GM23338 (cell line): ENCODE measurements at regions not wholly inside any gene's neighbourhood (a gene's known extent, or its start where the extent isn't known, plus 50 kb on each side); places are given as distances from the start of the nearest gene placed in this dataset.

ENCODE experiments used
- ATAC-seq: fragments of 200-7000 bp; cut with Tn5 transposase; 3 replicates; pipeline ENCODE4 v1.9.1; 2020
- DNase-seq: peaks from one replicate; pipeline ENCODE4 v3.0.0-alpha.2; 2015; ENCODE audit warnings: low spot score
- H2AFZ ChIP-seq: fragments of 200-600 bp; sonication (generic); 2 replicates; pipeline ENCODE4 v1.8.0; 2016; ENCODE audit warnings: antibody characterized with exemption, mild to moderate bottlenecking, moderate library complexity
- H3F3A ChIP-seq: fragments of 200-600 bp; sonication (generic); replicated peaks from 2 replicates; pipeline ENCODE4 v1.8.0; 2017; ENCODE audit warnings: antibody characterized with exemption, mixed run types, low read depth
- H3K27ac ChIP-seq: fragments of 200-600 bp; sonication (generic); 2 replicates; pipeline ENCODE4 v1.6.1; 2016; ENCODE audit warnings: low read depth
- H3K27me3 ChIP-seq: fragments of 200-600 bp; sonication (generic); 2 replicates; pipeline ENCODE4 v1.8.0; 2016; ENCODE audit warnings: mild to moderate bottlenecking, mixed run types, moderate library complexity; ENCODE audit not compliant: insufficient read depth
- H3K36me3 ChIP-seq: fragments of 200-600 bp; sonication (generic); 2 replicates; pipeline ENCODE4 v1.8.0; 2016; ENCODE audit warnings: mild to moderate bottlenecking; ENCODE audit not compliant: insufficient read depth
- H3K4me1 ChIP-seq: fragments of 200-600 bp; sonication (generic); 2 replicates; pipeline ENCODE4 v1.8.0; 2016; ENCODE audit warnings: mild to moderate bottlenecking, moderate library complexity; ENCODE audit not compliant: insufficient read depth
- H3K4me2 ChIP-seq: fragments of 200-600 bp; sonication (generic); 2 replicates; pipeline ENCODE4 v1.7.1; 2017; ENCODE audit warnings: mixed run types
- H3K4me3 ChIP-seq: fragments of 200-600 bp; sonication (generic); 2 replicates; pipeline ENCODE4 v1.6.1; 2016; ENCODE audit warnings: mixed run types
- H3K79me2 ChIP-seq: fragments of 200-600 bp; sonication (generic); replicated peaks from 2 replicates; pipeline ENCODE4 v1.8.0; 2017; ENCODE audit warnings: mild to moderate bottlenecking; ENCODE audit not compliant: insufficient read depth
- H3K9me2 ChIP-seq: fragments of 200-600 bp; sonication (generic); 2 replicates; pipeline ENCODE4 v1.8.0; 2017; ENCODE audit not compliant: insufficient read depth
- H4K20me1 ChIP-seq: fragments of 200-600 bp; sonication (generic); replicated peaks from 2 replicates; pipeline ENCODE4 v1.8.0; 2017; ENCODE audit warnings: mild to moderate bottlenecking; ENCODE audit not compliant: insufficient read depth
- H3K27ac Mint-ChIP-seq: 2 replicates; pipeline ENCODE4 v1.8.0; 2020; ENCODE audit warnings: inconsistent platforms, mild to moderate bottlenecking, moderate library complexity, mixed read lengths
- H3K27me3 Mint-ChIP-seq: 3 replicates; pipeline ENCODE4 v1.8.0; 2022; ENCODE audit warnings: low read depth, mild to moderate bottlenecking, moderate library complexity, mixed read lengths, inconsistent platforms; ENCODE audit not compliant: insufficient read depth, poor library complexity
- H3K36me3 Mint-ChIP-seq: 3 replicates; pipeline ENCODE4 v1.8.0; 2021; ENCODE audit warnings: low read depth, mild to moderate bottlenecking, inconsistent platforms, moderate library complexity, mixed read lengths
- H3K4me1 Mint-ChIP-seq: 3 replicates; pipeline ENCODE4 v1.8.0; 2020; ENCODE audit warnings: mild to moderate bottlenecking, inconsistent platforms, mixed read lengths
- H3K4me3 Mint-ChIP-seq: 3 replicates; pipeline ENCODE4 v1.8.0; 2021; ENCODE audit warnings: moderate library complexity, mild to moderate bottlenecking, inconsistent platforms, mixed read lengths
- H3K9me3 Mint-ChIP-seq: 3 replicates; pipeline ENCODE4 v1.8.0; 2020; ENCODE audit warnings: moderate library complexity, mild to moderate bottlenecking, inconsistent platforms, mixed read lengths
- CREB1 ChIP-seq: fragments of 250-450 bp; sonication (Bioruptor Pico); IDR thresholded peaks from 2 replicates; pipeline ENCODE4 v1.5.0; 2020; ENCODE audit warnings: low read depth, mild to moderate bottlenecking, moderate library complexity
- EZH2 ChIP-seq: fragments of 200-600 bp; sonication (generic); IDR thresholded peaks from one replicate; pipeline ENCODE4 v1.8.0; 2017; ENCODE audit warnings: antibody characterized with exemption, mild to moderate bottlenecking, low read depth; ENCODE audit not compliant: unreplicated experiment
- EZH2phosphoT487 ChIP-seq: fragments of 200-600 bp; sonication (generic); IDR thresholded peaks from one replicate; pipeline ENCODE4 v1.8.1; 2018; ENCODE audit warnings: antibody characterized with exemption; ENCODE audit not compliant: unreplicated experiment
- JUNB ChIP-seq: IDR thresholded peaks from one replicate; pipeline ENCODE4 v1.6.1; 2016; ENCODE audit warnings: antibody characterized with exemption; ENCODE audit not compliant: unreplicated experiment
- NANOG ChIP-seq: IDR thresholded peaks from 2 replicates; pipeline ENCODE4 v1.6.1; 2016; ENCODE audit warnings: antibody characterized with exemption, borderline replicate concordance
- POLR2AphosphoS5 ChIP-seq: IDR thresholded peaks from 2 replicates; pipeline ENCODE4 v1.6.1; 2016; ENCODE audit warnings: antibody characterized with exemption, low read depth
- STAT1 ChIP-seq: IDR thresholded peaks from one replicate; pipeline ENCODE4 v1.6.1; 2016; ENCODE audit warnings: antibody characterized with exemption; ENCODE audit not compliant: unreplicated experiment
- ZNF114 ChIP-seq: fragments of 250-450 bp; sonication (Bioruptor Pico); IDR thresholded peaks from 2 replicates; pipeline ENCODE4 v1.5.0; 2020; ENCODE audit warnings: mild to moderate bottlenecking, moderate library complexity
- ZNF331 ChIP-seq: fragments of 250-450 bp; sonication (Bioruptor Pico); IDR thresholded peaks from 2 replicates; pipeline ENCODE4 v1.5.0; 2020; ENCODE audit warnings: low read depth, mild to moderate bottlenecking, moderate library complexity
- TF ChIP-seq, protein P1 (sequence below): IDR thresholded peaks from 2 replicates; pipeline ENCODE4 v1.6.1; 2016; ENCODE audit warnings: antibody characterized with exemption
- TF ChIP-seq, protein P2 (sequence below), 2 experiments: fragments of 200-600 bp in 1 of 2; sonication (generic) in 1 of 2; conservative IDR thresholded peaks; 2 replicates each; pipeline versions ENCODE4 v1.5.1 to v1.6.1; 2016 to 2017; ENCODE audit warnings: antibody characterized with exemption in 2 of 2, low read depth in 2 of 2, mild to moderate bottlenecking in 2 of 2, moderate library complexity in 1 of 2
- TF ChIP-seq, protein P3 (sequence below): IDR thresholded peaks from one replicate; pipeline ENCODE4 v1.6.1; 2018; ENCODE audit warnings: antibody characterized with exemption; ENCODE audit not compliant: unreplicated experiment
- TF ChIP-seq, protein P4 (sequence below): fragments of 250-450 bp; sonication (Bioruptor Pico); IDR thresholded peaks from 2 replicates; pipeline ENCODE4 v1.5.0; 2020; ENCODE audit warnings: mild to moderate bottlenecking, moderate library complexity

DNA sequence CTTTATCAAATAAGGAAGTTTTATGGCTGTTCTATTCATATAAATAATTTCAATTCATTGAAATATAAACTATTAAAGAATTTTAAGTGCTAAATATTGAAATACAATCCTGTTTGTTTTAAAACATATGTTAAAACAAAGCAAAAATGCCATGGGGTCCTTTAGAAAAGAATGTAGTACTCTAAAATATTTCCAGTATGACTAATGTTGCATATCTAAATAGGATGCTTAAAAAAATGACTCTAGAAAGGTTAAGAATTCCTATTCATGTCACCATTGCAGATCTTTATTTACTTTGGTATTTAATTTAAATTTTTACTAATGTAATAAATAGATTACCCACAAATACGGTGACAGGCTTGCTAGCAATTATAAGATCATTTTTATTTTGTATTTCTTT lies 132.3 kb downstream of the ZNF608 start:
- ATAC-seq (no peak), DNase-seq (no peak)
- H3K36me3 ChIP-seq = no peaks in the 10 kb centered on the region
- H3K27ac Mint-ChIP-seq = no peak overlapping the region
- H3F3A ChIP-seq = no peaks in the 10 kb centered on the region
- no peaks in the 10 kb centered on the region for H3K9me3 Mint-ChIP-seq
- 0 out of 3 replicates have a peak, but pooled peaks cover 2% of the 10 kb centered on the region for H3K36me3 Mint-ChIP-seq
- H3K4me3 Mint-ChIP-seq = no peak overlapping the region
- H4K20me1 ChIP-seq = no peaks in the 10 kb centered on the region
- H3K9me2 ChIP-seq = peaks cover 8% of the 10 kb centered on the region; the same call in 1 of the 2 replicates
- H3K79me2 ChIP-seq = no peaks in the 10 kb centered on the region
- no peak overlapping the region for H2AFZ ChIP-seq
- TF ChIP-seq ZNF331 (CRISPR knock-in tag) (no peak), EZH2 (no peak), STAT1 (no peak), EZH2phosphoT487 (no peak), NANOG (no peak), JUNB (no peak), CREB1 (CRISPR knock-in tag) (no peak), ZNF114 (CRISPR knock-in tag) (no peak), POLR2AphosphoS5 (no peak)
- TF ChIP-seq, protein P1, sequence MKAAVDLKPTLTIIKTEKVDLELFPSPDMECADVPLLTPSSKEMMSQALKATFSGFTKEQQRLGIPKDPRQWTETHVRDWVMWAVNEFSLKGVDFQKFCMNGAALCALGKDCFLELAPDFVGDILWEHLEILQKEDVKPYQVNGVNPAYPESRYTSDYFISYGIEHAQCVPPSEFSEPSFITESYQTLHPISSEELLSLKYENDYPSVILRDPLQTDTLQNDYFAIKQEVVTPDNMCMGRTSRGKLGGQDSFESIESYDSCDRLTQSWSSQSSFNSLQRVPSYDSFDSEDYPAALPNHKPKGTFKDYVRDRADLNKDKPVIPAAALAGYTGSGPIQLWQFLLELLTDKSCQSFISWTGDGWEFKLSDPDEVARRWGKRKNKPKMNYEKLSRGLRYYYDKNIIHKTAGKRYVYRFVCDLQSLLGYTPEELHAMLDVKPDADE = no peak
- TF ChIP-seq, protein P2, sequence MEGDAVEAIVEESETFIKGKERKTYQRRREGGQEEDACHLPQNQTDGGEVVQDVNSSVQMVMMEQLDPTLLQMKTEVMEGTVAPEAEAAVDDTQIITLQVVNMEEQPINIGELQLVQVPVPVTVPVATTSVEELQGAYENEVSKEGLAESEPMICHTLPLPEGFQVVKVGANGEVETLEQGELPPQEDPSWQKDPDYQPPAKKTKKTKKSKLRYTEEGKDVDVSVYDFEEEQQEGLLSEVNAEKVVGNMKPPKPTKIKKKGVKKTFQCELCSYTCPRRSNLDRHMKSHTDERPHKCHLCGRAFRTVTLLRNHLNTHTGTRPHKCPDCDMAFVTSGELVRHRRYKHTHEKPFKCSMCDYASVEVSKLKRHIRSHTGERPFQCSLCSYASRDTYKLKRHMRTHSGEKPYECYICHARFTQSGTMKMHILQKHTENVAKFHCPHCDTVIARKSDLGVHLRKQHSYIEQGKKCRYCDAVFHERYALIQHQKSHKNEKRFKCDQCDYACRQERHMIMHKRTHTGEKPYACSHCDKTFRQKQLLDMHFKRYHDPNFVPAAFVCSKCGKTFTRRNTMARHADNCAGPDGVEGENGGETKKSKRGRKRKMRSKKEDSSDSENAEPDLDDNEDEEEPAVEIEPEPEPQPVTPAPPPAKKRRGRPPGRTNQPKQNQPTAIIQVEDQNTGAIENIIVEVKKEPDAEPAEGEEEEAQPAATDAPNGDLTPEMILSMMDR (conservative IDR thresholded peaks at IDR 0.05; ENCODE audit: low read depth in 2 of 2) = no peak
- TF ChIP-seq, protein P3, sequence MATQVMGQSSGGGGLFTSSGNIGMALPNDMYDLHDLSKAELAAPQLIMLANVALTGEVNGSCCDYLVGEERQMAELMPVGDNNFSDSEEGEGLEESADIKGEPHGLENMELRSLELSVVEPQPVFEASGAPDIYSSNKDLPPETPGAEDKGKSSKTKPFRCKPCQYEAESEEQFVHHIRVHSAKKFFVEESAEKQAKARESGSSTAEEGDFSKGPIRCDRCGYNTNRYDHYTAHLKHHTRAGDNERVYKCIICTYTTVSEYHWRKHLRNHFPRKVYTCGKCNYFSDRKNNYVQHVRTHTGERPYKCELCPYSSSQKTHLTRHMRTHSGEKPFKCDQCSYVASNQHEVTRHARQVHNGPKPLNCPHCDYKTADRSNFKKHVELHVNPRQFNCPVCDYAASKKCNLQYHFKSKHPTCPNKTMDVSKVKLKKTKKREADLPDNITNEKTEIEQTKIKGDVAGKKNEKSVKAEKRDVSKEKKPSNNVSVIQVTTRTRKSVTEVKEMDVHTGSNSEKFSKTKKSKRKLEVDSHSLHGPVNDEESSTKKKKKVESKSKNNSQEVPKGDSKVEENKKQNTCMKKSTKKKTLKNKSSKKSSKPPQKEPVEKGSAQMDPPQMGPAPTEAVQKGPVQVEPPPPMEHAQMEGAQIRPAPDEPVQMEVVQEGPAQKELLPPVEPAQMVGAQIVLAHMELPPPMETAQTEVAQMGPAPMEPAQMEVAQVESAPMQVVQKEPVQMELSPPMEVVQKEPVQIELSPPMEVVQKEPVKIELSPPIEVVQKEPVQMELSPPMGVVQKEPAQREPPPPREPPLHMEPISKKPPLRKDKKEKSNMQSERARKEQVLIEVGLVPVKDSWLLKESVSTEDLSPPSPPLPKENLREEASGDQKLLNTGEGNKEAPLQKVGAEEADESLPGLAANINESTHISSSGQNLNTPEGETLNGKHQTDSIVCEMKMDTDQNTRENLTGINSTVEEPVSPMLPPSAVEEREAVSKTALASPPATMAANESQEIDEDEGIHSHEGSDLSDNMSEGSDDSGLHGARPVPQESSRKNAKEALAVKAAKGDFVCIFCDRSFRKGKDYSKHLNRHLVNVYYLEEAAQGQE = no peak
- TF ChIP-seq, protein P4, sequence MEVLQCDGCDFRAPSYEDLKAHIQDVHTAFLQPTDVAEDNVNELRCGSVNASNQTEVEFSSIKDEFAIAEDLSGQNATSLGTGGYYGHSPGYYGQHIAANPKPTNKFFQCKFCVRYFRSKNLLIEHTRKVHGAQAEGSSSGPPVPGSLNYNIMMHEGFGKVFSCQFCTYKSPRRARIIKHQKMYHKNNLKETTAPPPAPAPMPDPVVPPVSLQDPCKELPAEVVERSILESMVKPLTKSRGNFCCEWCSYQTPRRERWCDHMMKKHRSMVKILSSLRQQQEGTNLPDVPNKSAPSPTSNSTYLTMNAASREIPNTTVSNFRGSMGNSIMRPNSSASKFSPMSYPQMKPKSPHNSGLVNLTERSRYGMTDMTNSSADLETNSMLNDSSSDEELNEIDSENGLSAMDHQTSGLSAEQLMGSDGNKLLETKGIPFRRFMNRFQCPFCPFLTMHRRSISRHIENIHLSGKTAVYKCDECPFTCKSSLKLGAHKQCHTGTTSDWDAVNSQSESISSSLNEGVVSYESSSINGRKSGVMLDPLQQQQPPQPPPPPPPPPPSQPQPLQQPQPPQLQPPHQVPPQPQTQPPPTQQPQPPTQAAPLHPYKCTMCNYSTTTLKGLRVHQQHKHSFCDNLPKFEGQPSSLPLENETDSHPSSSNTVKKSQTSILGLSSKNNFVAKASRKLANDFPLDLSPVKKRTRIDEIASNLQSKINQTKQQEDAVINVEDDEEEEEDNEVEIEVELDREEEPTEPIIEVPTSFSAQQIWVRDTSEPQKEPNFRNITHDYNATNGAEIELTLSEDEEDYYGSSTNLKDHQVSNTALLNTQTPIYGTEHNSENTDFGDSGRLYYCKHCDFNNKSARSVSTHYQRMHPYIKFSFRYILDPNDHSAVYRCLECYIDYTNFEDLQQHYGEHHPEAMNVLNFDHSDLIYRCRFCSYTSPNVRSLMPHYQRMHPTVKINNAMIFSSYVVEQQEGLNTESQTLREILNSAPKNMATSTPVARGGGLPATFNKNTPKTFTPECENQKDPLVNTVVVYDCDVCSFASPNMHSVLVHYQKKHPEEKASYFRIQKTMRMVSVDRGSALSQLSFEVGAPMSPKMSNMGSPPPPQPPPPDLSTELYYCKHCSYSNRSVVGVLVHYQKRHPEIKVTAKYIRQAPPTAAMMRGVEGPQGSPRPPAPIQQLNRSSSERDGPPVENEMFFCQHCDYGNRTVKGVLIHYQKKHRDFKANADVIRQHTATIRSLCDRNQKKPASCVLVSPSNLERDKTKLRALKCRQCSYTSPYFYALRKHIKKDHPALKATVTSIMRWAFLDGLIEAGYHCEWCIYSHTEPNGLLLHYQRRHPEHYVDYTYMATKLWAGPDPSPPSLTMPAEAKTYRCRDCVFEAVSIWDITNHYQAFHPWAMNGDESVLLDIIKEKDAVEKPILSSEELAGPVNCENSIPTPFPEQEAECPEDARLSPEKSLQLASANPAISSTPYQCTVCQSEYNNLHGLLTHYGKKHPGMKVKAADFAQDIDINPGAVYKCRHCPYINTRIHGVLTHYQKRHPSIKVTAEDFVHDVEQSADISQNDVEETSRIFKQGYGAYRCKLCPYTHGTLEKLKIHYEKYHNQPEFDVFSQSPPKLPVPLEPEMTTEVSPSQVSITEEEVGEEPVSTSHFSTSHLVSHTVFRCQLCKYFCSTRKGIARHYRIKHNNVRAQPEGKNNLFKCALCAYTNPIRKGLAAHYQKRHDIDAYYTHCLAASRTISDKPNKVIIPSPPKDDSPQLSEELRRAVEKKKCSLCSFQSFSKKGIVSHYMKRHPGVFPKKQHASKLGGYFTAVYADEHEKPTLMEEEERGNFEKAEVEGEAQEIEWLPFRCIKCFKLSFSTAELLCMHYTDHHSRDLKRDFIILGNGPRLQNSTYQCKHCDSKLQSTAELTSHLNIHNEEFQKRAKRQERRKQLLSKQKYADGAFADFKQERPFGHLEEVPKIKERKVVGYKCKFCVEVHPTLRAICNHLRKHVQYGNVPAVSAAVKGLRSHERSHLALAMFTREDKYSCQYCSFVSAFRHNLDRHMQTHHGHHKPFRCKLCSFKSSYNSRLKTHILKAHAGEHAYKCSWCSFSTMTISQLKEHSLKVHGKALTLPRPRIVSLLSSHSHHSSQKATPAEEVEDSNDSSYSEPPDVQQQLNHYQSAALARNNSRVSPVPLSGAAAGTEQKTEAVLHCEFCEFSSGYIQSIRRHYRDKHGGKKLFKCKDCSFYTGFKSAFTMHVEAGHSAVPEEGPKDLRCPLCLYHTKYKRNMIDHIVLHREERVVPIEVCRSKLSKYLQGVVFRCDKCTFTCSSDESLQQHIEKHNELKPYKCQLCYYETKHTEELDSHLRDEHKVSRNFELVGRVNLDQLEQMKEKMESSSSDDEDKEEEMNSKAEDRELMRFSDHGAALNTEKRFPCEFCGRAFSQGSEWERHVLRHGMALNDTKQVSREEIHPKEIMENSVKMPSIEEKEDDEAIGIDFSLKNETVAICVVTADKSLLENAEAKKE (CRISPR knock-in tag) = no peak
- no peaks in the 10 kb centered on the region for H3K27me3 ChIP-seq
- H3K4me3 ChIP-seq = no peak overlapping the region
- peaks cover 3% of the 10 kb centered on the region for H3K27me3 Mint-ChIP-seq
- no peak overlapping the region for H3K27ac ChIP-seq
- no peaks in the 10 kb centered on the region for H3K4me1 ChIP-seq
- peaks cover 11% of the 10 kb centered on the region; the same call in 2 of the 3 replicates for H3K4me1 Mint-ChIP-seq
- H3K4me2 ChIP-seq = no peak overlapping the region
